Right ventricle myocardium superior (tissue), 1 donor: ENCODE measurements at regions not wholly inside any gene's neighbourhood (a gene's known extent, or its start where the extent isn't known, plus 50 kb on each side); places are given as distances from the start of the nearest gene placed in this dataset.

Experiments used
- ATAC-seq: fragments of 200-7000 bp; cut with Tn5 transposase; one replicate; pipeline ENCODE4 v1.9.1; 2020; ENCODE audit warnings: mild to moderate bottlenecking; ENCODE audit not compliant: poor library complexity
- DNase-seq: peaks from one replicate; pipeline ENCODE4 v3.0.0-alpha.2; 2020
- intact Hi-C: fragments of 100-400 bp; cut with DNase I; formaldehyde crosslinking; loops from one replicate; pipeline ENCODE4 v1.11.2; 2022
- donor health status: DM: no; HTN: yes; CAD: no; lungs with severe emphysema.

DNA sequence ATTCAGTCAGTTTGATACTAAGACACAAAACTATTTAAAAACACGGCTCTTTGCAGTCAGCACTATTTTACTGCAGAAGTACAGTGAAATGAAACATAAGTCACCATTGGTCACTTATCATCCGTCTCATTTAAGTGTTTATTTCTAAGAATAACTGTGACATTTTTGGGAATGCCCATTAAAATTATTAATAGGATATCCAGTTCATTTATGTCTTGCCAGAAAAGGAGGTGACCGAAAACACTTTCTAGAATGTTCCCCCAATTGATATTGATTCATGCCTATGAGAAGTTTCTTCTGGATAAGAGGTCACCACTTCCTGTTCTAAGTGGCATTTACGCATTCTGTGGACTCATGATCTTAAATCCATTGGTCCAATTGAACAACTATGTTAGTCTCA, 477.3 kb downstream of the LIG4 start:
- no peak for ATAC-seq
- intact Hi-C loops: no loop called here
- DNase-seq: no peak

DNA sequence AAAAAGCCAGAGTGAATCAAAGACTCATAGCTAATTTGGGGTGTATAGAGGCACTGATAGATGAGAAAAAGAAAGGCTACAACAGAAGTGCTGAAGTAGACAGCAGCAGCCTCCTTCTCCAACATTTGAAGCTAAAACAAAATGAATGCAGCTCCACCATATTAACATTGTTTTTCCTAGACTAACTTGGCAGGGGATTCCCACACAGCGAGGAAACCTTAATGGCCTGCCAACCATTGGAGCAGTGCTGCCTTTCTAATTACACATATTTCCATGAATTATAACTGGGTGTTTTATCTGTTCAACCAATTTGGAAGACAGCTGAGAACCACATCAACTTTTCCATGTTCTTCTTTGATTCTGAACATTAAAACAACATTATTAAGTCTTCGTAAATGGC, 478.6 kb downstream of the LIG4 start:
- intact Hi-C loops: no loop called here
- no peak for DNase-seq
- no peak for ATAC-seq

DNA sequence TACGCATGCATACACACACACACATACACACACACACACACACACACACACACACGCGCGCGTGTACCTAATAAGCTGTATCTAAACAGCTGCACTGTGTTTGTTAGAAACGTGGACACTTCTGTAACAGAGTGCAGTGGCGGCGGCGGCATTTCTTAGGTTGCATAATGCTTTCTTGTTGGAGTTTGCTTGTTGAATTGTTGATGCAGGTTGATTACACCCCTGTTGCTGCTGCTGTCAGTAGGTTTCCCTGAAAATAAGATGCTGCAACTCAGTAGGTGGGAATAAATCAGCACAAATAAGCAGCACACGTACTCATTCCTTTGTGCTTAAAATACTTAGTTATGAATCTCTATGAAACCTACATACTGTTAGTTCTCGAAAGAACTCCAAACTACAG, 479.2 kb downstream of the LIG4 start:
- DNase-seq (no peak), ATAC-seq (no peak)
- intact Hi-C loops: no loop called here

DNA sequence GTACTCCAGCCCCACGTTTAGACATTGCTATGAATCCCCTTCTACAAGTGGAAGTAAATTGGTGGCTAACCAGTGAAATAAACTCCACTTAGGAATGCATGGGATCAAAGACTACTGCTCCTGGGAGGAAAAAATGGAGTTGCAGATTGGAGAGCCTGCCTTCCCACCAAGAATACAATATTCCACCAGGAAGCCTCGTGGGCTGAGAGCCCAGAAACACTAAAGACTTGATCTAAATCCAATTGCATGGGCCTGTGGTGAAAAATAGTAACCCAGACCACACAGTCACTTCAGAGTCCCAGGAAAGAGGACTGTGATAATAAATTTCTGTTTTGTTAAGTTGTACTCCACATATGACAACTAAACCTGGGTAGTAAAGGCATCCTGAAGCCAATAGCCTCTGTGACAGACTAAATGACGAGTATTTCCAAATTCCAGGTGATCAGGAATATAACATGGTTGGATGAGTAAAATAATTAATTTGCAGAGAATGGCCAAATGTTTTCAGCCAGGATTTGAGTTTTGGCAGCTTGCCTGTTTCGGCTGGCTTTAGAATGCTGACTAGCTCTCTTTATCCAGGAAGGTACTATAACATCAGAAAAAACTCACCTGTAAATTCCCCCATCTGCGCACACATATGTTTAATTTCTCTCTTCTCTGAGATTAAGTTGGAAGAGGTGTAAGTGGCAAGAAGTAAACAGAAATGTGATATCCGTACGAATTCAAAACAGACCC, 480.3 kb downstream of the LIG4 start:
- ATAC-seq: no peak
- no peak for DNase-seq
- intact Hi-C loops: no loop called here

DNA sequence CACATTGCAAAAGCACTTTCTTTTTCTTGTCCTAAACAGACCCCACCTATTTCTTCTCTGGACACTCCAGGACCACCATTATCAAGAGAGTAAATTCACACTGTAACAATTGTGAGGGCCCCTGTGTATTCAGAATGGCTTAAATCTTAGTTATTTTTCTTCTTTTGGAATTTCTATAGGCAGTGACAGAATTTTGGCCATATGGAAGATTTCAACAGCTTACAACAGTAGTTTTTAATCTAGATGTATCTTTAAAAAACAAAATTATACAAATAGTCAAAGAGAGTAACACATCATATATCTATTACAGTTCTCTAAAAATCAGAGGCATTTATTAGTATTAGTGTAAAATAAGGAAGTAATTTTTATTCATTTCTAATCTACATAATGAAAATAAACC, 482.1 kb downstream of the LIG4 start:
- ATAC-seq: no peak
- DNase-seq: no peak
- intact Hi-C loops: no loop called here

DNA sequence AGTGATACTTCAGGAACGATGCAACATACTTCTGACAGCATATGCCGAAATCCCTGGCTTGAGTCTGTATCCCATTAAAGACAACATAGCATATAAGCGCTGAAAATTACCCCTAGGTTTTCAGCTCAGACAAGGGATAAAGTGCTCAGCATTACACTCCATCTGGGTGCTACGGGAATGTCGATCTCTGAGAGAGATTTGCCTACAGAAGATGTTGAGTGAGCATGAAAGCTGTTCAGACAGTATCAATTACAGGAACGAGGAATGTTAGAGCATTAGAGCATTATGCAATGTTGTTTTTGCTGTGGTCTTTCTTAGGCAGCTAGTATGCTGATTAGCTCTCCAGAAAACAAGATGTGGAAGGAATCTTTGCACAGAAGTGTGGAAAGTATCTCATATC, 484.5 kb downstream of the LIG4 start:
- no peak for DNase-seq
- intact Hi-C loops: no loop called here
- no peak for ATAC-seq

DNA sequence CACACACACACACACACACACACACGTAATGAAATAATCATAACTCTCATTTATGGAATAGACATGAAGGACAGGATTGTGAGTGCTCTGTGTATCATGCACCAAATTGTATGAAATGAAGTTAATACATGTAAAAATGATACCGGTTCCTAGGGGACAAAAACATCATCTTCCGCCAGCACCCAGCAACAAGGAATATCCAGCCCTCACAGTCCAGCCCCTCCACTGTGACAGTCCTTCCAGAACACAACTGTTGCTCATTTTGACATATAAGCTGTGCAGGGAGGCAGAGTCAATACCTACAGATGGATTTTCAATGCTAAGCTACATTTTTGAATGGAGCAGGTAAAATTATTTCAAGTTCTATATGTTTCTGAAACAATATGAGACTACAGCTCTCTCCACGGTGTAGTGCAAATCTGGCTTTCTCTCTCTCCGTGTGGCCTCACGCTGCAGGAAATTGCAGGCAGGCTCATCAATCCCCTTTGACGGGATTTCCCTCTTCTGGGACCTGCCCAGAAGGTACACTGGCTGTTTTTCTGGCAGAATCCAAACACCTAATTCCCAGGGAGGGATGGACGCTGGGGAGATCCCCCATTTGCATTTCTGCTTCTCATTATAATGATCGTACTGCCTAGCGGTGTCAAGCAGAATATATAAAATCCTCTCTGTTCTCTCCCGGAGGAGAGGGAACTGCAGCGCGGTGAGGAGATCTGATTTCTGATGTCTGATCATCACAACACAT, 494.0 kb downstream of the LIG4 start:
- intact Hi-C loops: no loop called here
- DNase-seq: no peak
- no peak for ATAC-seq

DNA sequence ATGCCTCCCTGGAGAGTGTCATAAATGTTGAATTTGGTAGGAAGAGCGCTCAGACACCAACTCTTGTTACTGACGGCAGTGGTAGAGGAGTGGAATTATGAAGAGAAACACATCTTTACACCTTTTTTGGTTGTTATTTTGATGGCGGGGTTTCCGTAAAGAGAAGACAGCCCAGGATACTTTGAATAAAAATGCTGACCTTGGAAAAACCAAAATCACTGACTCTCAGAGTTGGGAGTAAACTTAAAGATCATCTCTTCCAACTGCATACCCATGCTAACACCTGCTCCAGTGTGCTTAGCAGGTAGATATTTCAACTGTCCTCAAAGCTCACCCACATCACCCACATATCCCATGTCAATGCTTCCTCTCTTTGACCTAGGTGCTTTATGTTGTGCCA, 498.6 kb downstream of the LIG4 start:
- intact Hi-C loops: no loop called here
- no peak for ATAC-seq
- DNase-seq: no peak

DNA sequence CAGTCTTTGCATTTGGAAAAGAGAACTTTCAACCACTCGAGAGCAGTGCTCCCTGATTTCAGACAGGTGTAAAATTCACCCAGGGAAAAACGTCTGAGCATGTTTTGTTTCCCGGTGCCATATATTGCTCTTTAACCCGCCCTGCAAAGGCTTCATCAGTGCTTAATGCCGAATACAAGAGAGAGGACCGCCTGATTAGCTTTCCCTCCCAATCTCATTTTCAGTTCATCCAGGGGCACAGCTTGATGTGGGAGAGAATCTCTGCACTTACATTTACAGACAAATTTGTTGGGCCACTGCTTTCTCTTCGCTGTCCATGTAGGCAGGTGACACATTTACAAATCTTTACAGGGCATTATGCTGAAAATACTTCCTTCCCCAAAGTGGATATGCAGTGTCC, 499.1 kb downstream of the LIG4 start:
- no peak for DNase-seq
- ATAC-seq: no peak
- intact Hi-C loops: no loop called here

DNA sequence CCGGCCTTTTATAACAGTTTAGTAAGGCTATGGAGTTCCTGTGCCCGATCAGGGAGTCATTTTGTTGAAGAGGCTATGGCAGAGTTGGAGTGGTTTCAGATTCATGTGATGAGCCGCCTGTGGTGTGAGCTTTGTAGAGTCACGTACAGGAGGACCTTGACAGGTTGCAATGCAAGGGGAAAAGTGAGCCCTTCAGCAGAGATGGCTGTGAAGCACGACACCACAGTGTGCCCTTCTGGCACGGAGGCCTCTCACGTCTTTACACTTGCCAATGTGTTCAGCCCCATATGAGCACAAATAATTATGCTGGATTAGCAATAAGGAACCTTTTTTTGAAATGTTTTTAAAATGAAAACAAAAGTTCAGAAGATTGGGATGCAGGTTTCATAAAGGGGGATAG, 499.8 kb downstream of the LIG4 start:
- DNase-seq: no peak
- ATAC-seq: no peak
- intact Hi-C loops: no loop called here

DNA sequence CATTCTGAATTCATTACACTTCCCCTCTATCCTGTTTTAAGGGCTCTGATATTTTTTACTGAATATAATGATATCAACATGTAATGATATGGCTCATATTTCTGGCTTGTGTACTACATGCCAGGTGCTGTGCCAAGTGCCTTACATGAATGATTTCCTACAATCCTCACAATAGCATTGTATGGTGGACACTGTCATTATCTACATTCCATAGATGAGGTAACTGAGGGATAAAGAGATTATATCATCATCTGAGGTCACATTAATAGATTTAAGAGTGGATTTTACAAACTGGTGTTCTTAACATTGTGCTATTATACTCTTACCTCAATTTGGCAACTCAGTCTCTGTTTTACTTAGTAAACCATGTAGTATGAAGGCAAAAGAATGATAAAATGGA, 502.0 kb downstream of the LIG4 start:
- ATAC-seq (no peak), DNase-seq (no peak)
- intact Hi-C loops: no loop called here

DNA sequence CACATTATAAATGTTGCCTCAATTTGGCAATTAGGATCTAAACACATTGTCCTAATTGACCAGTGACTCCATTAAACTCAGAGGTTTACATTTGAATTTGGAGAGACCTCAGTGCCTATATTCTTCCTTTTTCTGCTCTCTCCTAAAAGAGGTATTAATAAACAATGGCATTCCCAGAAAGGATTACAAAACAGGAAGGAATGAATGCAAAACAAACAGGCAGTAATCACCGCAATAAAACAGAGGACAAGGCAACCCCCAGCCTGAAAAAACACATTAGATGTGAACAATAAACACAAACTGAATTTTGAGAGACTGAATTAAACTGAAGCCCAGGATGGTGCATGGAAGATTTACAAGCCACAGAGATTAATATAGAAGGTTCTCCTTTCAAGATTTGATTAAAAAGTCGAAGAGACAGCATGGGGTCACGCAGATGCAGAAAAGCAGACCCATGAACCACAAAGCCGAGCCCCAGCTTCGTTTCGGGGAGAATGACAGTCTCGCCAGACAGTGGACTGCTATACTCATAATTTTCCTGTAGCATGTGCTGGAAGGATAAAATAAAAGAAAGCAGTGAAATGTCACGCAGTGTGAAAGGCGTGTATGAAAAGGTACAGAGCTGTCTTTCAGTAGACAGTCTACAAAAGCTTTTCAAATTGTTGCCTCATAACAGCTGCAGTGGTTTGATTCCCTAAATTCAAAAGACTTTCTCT, 503.0 kb downstream of the LIG4 start:
- intact Hi-C loops: no loop called here
- DNase-seq (no peak), ATAC-seq (no peak)

DNA sequence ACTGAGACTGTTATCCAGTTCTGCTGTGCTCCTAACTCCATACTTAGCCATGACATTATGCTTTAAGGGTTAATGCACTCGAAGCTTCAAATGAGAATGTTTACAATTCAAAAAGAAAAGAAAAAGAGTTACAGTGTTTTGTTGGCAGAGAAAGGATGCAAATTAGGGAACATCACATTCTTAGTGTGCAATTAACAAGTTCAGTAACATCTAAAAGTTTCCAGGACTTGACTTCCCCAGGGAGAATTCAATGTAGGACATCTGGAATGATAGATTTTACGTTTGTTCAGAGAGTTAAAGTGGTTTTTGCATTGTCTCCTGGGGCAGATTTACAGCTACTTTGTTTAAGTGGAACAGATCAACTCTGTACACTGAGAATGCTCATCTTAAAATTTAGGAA, 525.2 kb downstream of the LIG4 start:
- DNase-seq: no peak
- intact Hi-C loops: no loop called here
- no peak for ATAC-seq

DNA sequence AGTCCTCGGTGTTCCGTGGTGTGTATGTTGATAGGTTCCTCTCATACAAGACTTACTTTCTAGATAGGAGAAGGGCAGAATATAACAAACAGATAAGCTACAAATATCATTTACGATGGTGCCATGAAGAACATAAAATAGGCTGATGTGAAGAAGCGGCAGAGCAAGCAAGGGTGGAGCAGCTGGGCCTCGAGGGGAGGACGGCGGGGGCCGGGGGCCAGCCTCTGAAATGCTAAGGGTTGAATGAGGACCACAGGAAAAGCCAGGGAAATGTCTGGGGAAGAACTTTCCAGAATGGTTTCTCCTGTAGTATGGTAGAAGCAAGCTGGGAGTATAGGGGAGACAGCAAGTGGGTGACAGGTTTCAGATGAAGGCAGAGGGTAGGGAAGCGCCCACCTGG, 529.5 kb downstream of the LIG4 start:
- intact Hi-C loops: no loop called here
- DNase-seq (no peak), ATAC-seq (no peak)

DNA sequence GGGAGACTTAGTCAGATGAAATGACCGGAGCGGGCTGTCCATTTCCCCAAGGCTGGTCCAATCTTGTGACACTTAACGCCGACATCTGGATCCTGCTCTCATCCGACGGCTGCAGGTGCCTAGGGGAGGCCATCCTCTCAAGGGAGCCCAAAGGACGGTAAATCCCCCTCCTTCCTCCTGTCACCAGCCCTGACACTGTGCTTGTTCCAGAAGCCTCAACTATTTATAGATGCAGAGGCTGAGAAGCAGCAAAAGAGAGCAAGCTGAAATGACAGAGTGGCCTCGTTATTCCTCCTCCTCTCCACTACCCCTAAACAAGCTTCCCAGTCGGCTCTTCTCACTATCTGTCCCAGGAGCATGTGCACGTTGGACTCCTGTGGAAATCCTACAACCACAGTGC, 533.7 kb downstream of the LIG4 start:
- intact Hi-C loops: no loop called here
- ATAC-seq (no peak), DNase-seq (no peak)

DNA sequence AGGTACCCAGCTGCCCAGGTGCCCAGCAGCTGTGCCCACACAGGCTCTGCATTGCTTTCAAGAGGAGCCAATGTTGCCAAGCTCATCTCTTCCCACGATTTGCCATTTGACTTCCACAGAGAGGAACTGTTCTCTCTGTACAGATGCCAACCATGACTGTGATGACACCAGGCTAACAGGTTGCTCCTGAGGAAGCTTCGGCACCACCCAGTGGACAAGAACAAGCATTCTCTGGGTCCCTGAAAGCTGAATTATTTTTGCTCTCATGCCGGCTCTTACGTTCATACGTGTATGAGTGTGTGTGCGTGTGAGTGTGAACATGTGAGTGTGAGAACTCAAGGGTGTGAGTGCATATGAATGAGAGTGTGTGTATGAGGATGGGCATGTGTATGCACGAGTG, 535.2 kb downstream of the LIG4 start:
- DNase-seq (no peak), ATAC-seq (no peak)
- intact Hi-C loops: no loop called here

DNA sequence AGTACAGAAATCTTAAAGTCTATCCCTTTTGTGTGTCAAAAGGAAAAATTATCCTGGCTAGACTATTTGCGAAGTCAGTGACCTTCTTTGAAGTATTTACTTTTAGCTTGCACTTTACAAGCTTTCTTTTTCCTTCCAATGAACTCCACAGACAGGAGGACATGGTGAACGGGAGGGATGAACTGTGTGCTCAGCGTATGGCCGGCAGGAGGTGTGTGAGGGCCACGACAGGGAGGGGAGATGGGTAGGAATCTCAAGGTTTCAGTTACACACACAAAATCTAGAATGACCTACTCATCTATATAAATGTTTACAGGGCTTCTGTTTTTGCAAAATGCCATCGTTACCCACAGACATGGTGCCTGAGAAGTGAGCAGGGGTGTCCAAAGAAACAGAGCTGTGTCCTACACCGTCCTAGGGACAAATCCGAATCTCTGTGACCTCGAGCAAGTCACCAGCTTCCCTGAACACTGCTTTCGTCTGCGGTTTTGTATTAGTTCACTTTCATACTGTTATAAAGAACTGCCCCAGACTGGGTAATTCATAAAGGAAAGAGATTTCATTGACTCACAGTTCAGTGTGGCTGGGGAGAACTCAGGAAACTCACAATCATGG, 537.2 kb downstream of the LIG4 start:
- intact Hi-C loops: no loop called here
- ATAC-seq (no peak), DNase-seq (no peak)

DNA sequence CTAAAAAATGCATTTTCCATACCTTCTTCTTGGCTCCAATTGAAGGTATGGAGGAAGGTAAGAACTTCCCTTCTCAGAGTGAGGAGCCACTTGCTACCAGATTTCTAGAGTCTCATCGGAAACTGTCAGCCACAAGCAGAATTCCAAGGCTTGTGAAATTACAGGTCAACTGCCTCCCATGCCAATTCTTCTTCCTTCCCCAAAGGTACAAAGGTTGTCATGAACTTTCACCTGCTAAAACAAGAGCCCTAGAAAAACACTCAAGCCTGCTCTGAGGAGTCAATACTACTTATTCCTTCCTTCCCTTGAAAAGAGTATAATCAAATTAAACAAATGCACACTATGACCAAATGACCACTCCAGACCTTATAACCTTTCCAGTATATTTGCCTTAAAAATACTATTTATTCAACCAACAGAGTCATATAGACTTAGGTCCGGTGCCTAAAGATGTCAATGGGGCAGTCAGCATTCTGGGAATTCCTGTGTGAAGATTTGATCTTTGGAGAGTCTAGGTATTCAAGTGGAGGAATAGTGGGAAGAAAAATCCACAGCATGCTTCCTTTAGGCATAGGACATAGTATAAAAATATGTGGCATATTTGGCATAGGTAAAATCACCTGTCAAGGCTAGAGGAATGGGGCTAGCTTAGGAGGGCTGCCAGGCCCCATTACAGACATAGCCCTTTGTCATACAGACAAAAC, 539.3 kb downstream of the LIG4 start:
- no peak for DNase-seq
- ATAC-seq: no peak
- intact Hi-C loops: no loop called here

DNA sequence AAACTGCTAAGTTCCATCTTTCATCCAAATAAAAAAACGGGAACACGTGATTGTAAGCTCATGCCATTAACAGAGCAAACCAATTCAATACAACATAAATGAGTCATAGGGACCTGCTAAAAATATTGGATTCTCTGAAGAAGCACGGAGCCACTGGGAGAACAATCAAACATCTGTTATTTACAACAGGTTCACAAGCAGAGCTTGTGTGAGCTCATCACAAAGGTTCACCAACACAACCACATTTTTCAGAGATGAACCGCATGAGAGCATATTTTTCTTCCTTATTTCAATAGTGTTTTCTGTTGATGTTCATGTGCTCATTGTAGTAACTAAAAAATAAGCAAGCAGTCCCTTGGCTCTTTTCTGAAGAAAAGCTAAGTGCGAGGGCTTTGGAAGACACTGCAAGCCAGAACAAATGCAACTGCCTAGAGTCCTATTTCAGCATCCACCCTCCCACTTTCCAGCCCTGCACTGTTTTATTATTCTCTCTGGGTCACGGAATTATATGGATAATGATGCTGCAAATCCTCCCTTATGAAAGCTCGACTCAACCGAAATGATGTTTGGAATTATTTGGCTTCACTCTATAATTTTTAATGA, 545.8 kb downstream of the LIG4 start:
- ATAC-seq: no peak
- DNase-seq: no peak
- intact Hi-C loops: no loop called here
